ENCODE measurements at regions not wholly inside any gene's neighbourhood (a gene's known extent, or its start where the extent isn't known, plus 50 kb on each side); places are given as distances from the start of the nearest gene placed in this dataset.
"Not testable (repeated sequence)": the region's sequence is repeated elsewhere in the genome, so short reads cannot be mapped to it uniquely, and the experiment has no call there.

DNA sequence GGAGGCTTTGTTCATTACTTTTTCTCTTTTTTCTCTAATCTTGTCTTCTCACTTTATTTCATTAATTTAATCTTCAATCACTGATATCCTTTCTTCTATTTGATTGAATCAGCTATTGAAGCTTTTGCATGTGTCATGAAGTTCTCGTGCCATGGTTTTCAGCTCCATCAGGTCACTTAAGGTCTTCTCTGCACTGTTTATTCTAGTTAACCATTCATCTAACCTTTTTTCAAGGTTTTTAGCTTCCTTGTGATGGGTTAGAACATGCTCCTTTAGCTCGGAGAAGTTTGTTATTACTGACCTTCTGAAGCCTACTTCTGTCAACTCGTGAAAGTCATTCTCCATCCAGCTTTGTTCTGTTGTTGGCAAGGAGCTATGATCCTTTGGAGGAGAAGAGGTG, 695.0 kb upstream of the CDH6 start:
- not testable (repeated sequence) for DNase-seq (ENCODE audit: low spot score); H3K36me3 ChIP-seq (ENCODE audit: insufficient read depth); H3K27ac Mint-ChIP-seq; H3K27me3 Mint-ChIP-seq (ENCODE audit: insufficient read depth, low read depth, poor library complexity); H3K9me2 ChIP-seq (ENCODE audit: insufficient read depth); H4K20me1 ChIP-seq (replicated peaks; ENCODE audit: insufficient read depth); H3K4me2 ChIP-seq; H3K27me3 ChIP-seq (ENCODE audit: insufficient read depth); ATAC-seq; H3K36me3 Mint-ChIP-seq (ENCODE audit: low read depth); H3K79me2 ChIP-seq (replicated peaks; ENCODE audit: insufficient read depth); H3F3A ChIP-seq (replicated peaks; ENCODE audit: low read depth); H3K4me1 Mint-ChIP-seq; H2AFZ ChIP-seq; H3K4me3 ChIP-seq; H3K4me3 Mint-ChIP-seq; H3K9me3 Mint-ChIP-seq; H3K27ac ChIP-seq (ENCODE audit: low read depth); H3K4me1 ChIP-seq (ENCODE audit: insufficient read depth)

DNA sequence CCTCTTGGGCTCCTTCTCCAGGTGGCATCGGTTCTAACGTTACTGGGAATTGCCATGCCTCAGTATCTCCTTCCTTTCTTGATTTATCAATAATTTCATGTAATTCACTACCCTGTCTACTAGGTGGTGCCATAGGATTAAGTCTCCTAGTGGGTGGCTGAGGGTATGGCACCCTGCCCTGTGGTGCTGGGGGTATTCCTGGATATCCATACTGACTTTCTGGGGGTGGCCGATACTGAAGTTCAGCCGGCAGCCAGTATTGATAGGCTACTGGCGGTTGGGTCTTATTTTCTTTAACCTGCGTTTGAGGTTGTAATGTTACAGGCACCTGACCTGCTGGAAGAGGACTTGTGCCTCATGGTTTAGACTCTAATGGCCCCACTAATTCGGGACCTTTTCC, 699.4 kb upstream of the CDH6 start:
- peak; percentile 20 to 36; a peak in 3 of 4 replicates for TF ChIP-seq CTCF (conservative IDR thresholded peaks at IDR 0.05; ENCODE audit: low read depth in 2 of 2)
- DNase-seq (ENCODE audit: low spot score) = peak; percentile 16
- H3K79me2 ChIP-seq (replicated peaks; ENCODE audit: insufficient read depth); H3K36me3 ChIP-seq (ENCODE audit: insufficient read depth); ATAC-seq; H3K9me3 Mint-ChIP-seq; H4K20me1 ChIP-seq (replicated peaks; ENCODE audit: insufficient read depth); H3K4me1 ChIP-seq (ENCODE audit: insufficient read depth); H3K27me3 Mint-ChIP-seq (ENCODE audit: insufficient read depth, low read depth, poor library complexity); H3K4me2 ChIP-seq; H3K36me3 Mint-ChIP-seq (ENCODE audit: low read depth); H3F3A ChIP-seq (replicated peaks; ENCODE audit: low read depth); H3K4me1 Mint-ChIP-seq; H3K4me3 Mint-ChIP-seq; H3K9me2 ChIP-seq (ENCODE audit: insufficient read depth); H3K4me3 ChIP-seq; H3K27ac Mint-ChIP-seq; H2AFZ ChIP-seq; H3K27me3 ChIP-seq (ENCODE audit: insufficient read depth); H3K27ac ChIP-seq (ENCODE audit: low read depth): not testable (repeated sequence)

DNA sequence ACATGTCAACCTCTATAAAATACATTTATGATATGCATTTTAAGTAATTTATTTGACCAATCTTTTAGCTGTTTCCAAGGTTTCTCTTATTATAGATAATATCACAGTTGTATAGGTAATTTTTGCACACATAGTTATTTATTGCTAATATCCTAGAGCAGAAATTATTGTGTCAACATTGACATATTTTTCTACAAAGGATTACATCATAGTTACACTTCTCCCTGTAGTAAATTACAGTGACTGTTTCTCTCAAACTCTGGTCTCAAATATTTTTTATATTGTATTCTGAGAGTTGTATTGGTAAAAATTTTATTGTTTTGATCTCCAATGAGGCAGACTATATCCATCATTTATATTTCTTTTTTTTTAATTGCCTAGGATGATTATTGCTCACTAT, 714.4 kb upstream of the CDH6 start:
- Mint-ChIP-seq H3K36me3 (ENCODE audit: low read depth) (peaks cover 31% of the 10 kb centered on the region), H3K27me3 (ENCODE audit: insufficient read depth, low read depth, poor library complexity) (no peaks in the 10 kb centered on the region), H3K9me3 (peaks cover 37% of the 10 kb centered on the region), H3K4me3 (no peak overlapping the region), H3K4me1 (peaks cover 4% of the 10 kb centered on the region; the same call in 2 of the 3 replicates), H3K27ac (no peak overlapping the region)
- TF ChIP-seq ETS1 (IDR thresholded peaks at IDR 0.05) = no peak
- no peak for TF ChIP-seq EZH2 (IDR thresholded peaks at IDR 0.05; ENCODE audit: low read depth, unreplicated experiment)
- TF ChIP-seq STAT1 (IDR thresholded peaks at IDR 0.05; ENCODE audit: unreplicated experiment) = no peak
- no peak for TF ChIP-seq ZNF114 (CRISPR knock-in tag; IDR thresholded peaks at IDR 0.05)
- no peak for TF ChIP-seq ZNF462 (CRISPR knock-in tag; IDR thresholded peaks at IDR 0.05)
- no peak overlapping the region for H3K4me2 ChIP-seq
- H2AFZ ChIP-seq = no peak overlapping the region
- peaks cover 11% of the 10 kb centered on the region; the same call in 1 of the 2 replicates for H3K9me2 ChIP-seq (ENCODE audit: insufficient read depth)
- H4K20me1 ChIP-seq (replicated peaks; ENCODE audit: insufficient read depth) = no peaks in the 10 kb centered on the region
- H3K79me2 ChIP-seq (replicated peaks; ENCODE audit: insufficient read depth) = no peaks in the 10 kb centered on the region
- peaks cover 10% of the 10 kb centered on the region; the same call in 1 of the 2 replicates for H3K36me3 ChIP-seq (ENCODE audit: insufficient read depth)
- no peaks in the 10 kb centered on the region for H3K27me3 ChIP-seq (ENCODE audit: insufficient read depth)
- ATAC-seq (no peak), DNase-seq (ENCODE audit: low spot score) (no peak)
- H3K27ac ChIP-seq (ENCODE audit: low read depth) = no peak overlapping the region
- H3K4me3 ChIP-seq = no peak overlapping the region
- H3F3A ChIP-seq (replicated peaks; ENCODE audit: low read depth) = no peaks in the 10 kb centered on the region
- H3K4me1 ChIP-seq (ENCODE audit: insufficient read depth) = no peaks in the 10 kb centered on the region

Data from GM23338 (cell line).